ENCODE measurements at regions not wholly inside any gene's neighbourhood (a gene's known extent, or its start where the extent isn't known, plus 50 kb on each side); places are given as distances from the start of the nearest gene placed in this dataset.
A peak's percentile ranks its signal among the peaks of the same experiment; 100 is the strongest.

- intact Hi-C loops (cut with DNase I), result no loop called here
These were observed 752.1 kb upstream of the POM121L12 start for GRCh38 chr7:52283335-52283734.

GRCh38 chr7:52273685-52274610 lies 761.5 kb upstream of the POM121L12 start:
- intact Hi-C loops (cut with DNase I), result no loop called here
- Histone ChIP-seq H3K4me3 (no peak overlapping the region), H3K36me3 (no peaks in the 10 kb centered on the region), H3K9me3 (no peaks in the 10 kb centered on the region), H3K4me1 (no peaks in the 10 kb centered on the region), H3K27ac (replicated peaks in 1 of 4) (no peak overlapping the region), H3K27me3 (no peaks in the 10 kb centered on the region)
- 92% methylated on average over 31 of the region's 60 CpGs for WGBS
- peak; percentile 84 for DNase-seq (ENCODE audit: extremely low spot score)
- TF ChIP-seq POLR2AphosphoS5 (IDR thresholded peaks at IDR 0.05) (no peak), CTCF (IDR thresholded peaks at IDR 0.05) (no peak), EP300 (IDR thresholded peaks at IDR 0.05) (no peak), POLR2A (IDR thresholded peaks at IDR 0.05; ENCODE audit: low read depth) (no peak)

More at GRCh38 chr7:52283335-52283734, 752.1 kb upstream of the POM121L12 start:
- Histone ChIP-seq H3K36me3 (no peaks in the 10 kb centered on the region), H3K4me3 (no peak overlapping the region), H3K9me3 (peaks cover 0 to 5% (median 0%) of the 10 kb centered on the region in 4 donors), H3K27ac (replicated peaks in 1 of 4) (no peak overlapping the region), H3K27me3 (no peaks in the 10 kb centered on the region), H3K4me1 (no peaks in the 10 kb centered on the region)
- no peak for DNase-seq (ENCODE audit: extremely low spot score)
- WGBS, result 69% methylated on average over 3 of the region's 3 CpGs
- TF ChIP-seq EP300 (IDR thresholded peaks at IDR 0.05) (no peak), POLR2A (IDR thresholded peaks at IDR 0.05; ENCODE audit: low read depth) (no peak)

GRCh38 chr7:52271703-52272102 lies 763.7 kb upstream of the POM121L12 start:
- H3K27ac ChIP-seq (replicated peaks in 1 of 4), result no peak overlapping the region
- peak; percentile 70 for DNase-seq (ENCODE audit: extremely low spot score)
- no peak overlapping the region for H3K4me3 ChIP-seq
- H3K4me1 ChIP-seq, result no peaks in the 10 kb centered on the region
- no peaks in the 10 kb centered on the region for H3K36me3 ChIP-seq
- no peaks in the 10 kb centered on the region for H3K27me3 ChIP-seq
- no peaks in the 10 kb centered on the region for H3K9me3 ChIP-seq
- WGBS, result 97% methylated on average over 3 of the region's 3 CpGs
- intact Hi-C loops (cut with DNase I), result no loop called here
- TF ChIP-seq POLR2A (IDR thresholded peaks at IDR 0.05; ENCODE audit: low read depth) (no peak), POLR2AphosphoS5 (IDR thresholded peaks at IDR 0.05) (no peak), CTCF (IDR thresholded peaks at IDR 0.05) (no peak), EP300 (IDR thresholded peaks at IDR 0.05) (no peak)

GRCh38 chr7:52270301-52270700 lies 765.1 kb upstream of the POM121L12 start:
- no peak overlapping the region for H3K4me3 ChIP-seq
- no peak overlapping the region for H3K27ac ChIP-seq (replicated peaks in 1 of 4)
- H3K36me3 ChIP-seq, result no peaks in the 10 kb centered on the region
- 59% methylated on average over 3 of the region's 3 CpGs for WGBS
- H3K27me3 ChIP-seq, result no peaks in the 10 kb centered on the region
- no peaks in the 10 kb centered on the region for H3K4me1 ChIP-seq
- H3K9me3 ChIP-seq, result no peaks in the 10 kb centered on the region
- intact Hi-C loops (cut with DNase I), result no loop called here
- no peak for TF ChIP-seq POLR2AphosphoS5 (IDR thresholded peaks at IDR 0.05)
- no peak for TF ChIP-seq EP300 (IDR thresholded peaks at IDR 0.05)
- no peak for TF ChIP-seq CTCF (IDR thresholded peaks at IDR 0.05)
- TF ChIP-seq POLR2A (IDR thresholded peaks at IDR 0.05; ENCODE audit: low read depth), result no peak
- no peak for DNase-seq (ENCODE audit: extremely low spot score)

- intact Hi-C loops (cut with DNase I), result no loop called here
- Histone ChIP-seq H3K27me3 (no peaks in the 10 kb centered on the region), H3K4me3 (no peak overlapping the region), H3K36me3 (no peaks in the 10 kb centered on the region), H3K4me1 (no peaks in the 10 kb centered on the region), H3K9me3 (no peaks in the 10 kb centered on the region), H3K27ac (replicated peaks in 1 of 4) (no peak overlapping the region)
- no peak for DNase-seq (ENCODE audit: extremely low spot score)
- TF ChIP-seq CTCF (IDR thresholded peaks at IDR 0.05), result no peak
- no peak for TF ChIP-seq EP300 (IDR thresholded peaks at IDR 0.05)
- TF ChIP-seq POLR2A (IDR thresholded peaks at IDR 0.05; ENCODE audit: low read depth), result no peak
- 72% methylated on average over 2 of the region's 2 CpGs for whole genome bisulfite sequencing
These were observed 765.8 kb upstream of the POM121L12 start for GRCh38 chr7:52269669-52270068.
